ENCODE measurements at regions not wholly inside any gene's neighbourhood (a gene's known extent, or its start where the extent isn't known, plus 50 kb on each side); places are given as distances from the start of the nearest gene placed in this dataset.

GRCh38 chr11:86120807-86121206, 51.9 kb upstream of the PICALM start:
- DNase-seq (ENCODE audit: low read depth), result no peak
- TF ChIP-seq CTCF (IDR thresholded peaks at IDR 0.05; ENCODE audit: low read depth, low read length, missing control alignments), result no peak
- H3K4me3 ChIP-seq (ENCODE audit: low read depth, low read length), result no peak overlapping the region

- no peak overlapping the region for H3K4me3 ChIP-seq (ENCODE audit: low read depth, low read length)
These were observed 51.0 kb upstream of the PICALM start for GRCh38 chr11:86119906-86120305.

GRCh38 chr11:86119077-86119476, 50.2 kb upstream of the PICALM start:
- no peak overlapping the region for H3K4me3 ChIP-seq (ENCODE audit: low read depth, low read length)
- no peak for TF ChIP-seq CTCF (IDR thresholded peaks at IDR 0.05; ENCODE audit: low read depth, low read length, missing control alignments)
- no peak for DNase-seq (ENCODE audit: low read depth)

More at GRCh38 chr11:86119906-86120305, 51.0 kb upstream of the PICALM start:
- TF ChIP-seq CTCF (IDR thresholded peaks at IDR 0.05; ENCODE audit: low read depth, low read length, missing control alignments), result no peak
- DNase-seq (ENCODE audit: low read depth), result no peak
